ENCODE measurements at regions not wholly inside any gene's neighbourhood (a gene's known extent, or its start where the extent isn't known, plus 50 kb on each side); places are given as distances from the start of the nearest gene placed in this dataset.
A peak's percentile ranks its signal among the peaks of the same experiment; 100 is the strongest.

- H3K36me3 ChIP-seq (ENCODE audit: insufficient read depth, low read length), result no peaks in the 10 kb centered on the region
- H3K4me3 ChIP-seq (ENCODE audit: insufficient read depth, low read length), result no peak overlapping the region
- no peak for TF ChIP-seq CTCF (IDR thresholded peaks at IDR 0.05; ENCODE audit: extremely low read depth, low read depth, low read length)
- H3K9me3 ChIP-seq (ENCODE audit: low read depth, low read length), result no peaks in the 10 kb centered on the region
- H3K4me1 ChIP-seq (ENCODE audit: insufficient read depth, low read length), result no peaks in the 10 kb centered on the region
- H4K20me1 ChIP-seq (ENCODE audit: insufficient read depth, low read length), result no peaks in the 10 kb centered on the region
- H3K27ac ChIP-seq (ENCODE audit: low read depth, low read length), result no peak overlapping the region
- H3K27me3 ChIP-seq (ENCODE audit: insufficient read depth, low read length), result no peaks in the 10 kb centered on the region
- no peaks in the 10 kb centered on the region for H3K79me2 ChIP-seq (ENCODE audit: insufficient read depth, low read length)
- DNase-seq (ENCODE audit: insufficient read length, low spot score, missing footprints), result no peak
- no peak overlapping the region for H3K4me2 ChIP-seq (ENCODE audit: insufficient read depth, low read length)
- no peak overlapping the region for H2AFZ ChIP-seq (ENCODE audit: low read length)
These were observed 385.6 kb upstream of the OR4E1 start for GRCh38 chr14:22059201-22059600.

- Histone ChIP-seq H3K27me3 (ENCODE audit: insufficient read depth, low read length) (no peaks in the 10 kb centered on the region), H3K4me2 (ENCODE audit: insufficient read depth, low read length) (no peak overlapping the region), H3K9me3 (ENCODE audit: low read depth, low read length) (no peaks in the 10 kb centered on the region), H3K79me2 (ENCODE audit: insufficient read depth, low read length) (no peaks in the 10 kb centered on the region), H3K36me3 (ENCODE audit: insufficient read depth, low read length) (no peaks in the 10 kb centered on the region), H3K4me3 (ENCODE audit: insufficient read depth, low read length) (no peak overlapping the region), H3K27ac (ENCODE audit: low read depth, low read length) (no peak overlapping the region), H3K4me1 (ENCODE audit: insufficient read depth, low read length) (no peaks in the 10 kb centered on the region), H4K20me1 (ENCODE audit: insufficient read depth, low read length) (no peaks in the 10 kb centered on the region), H2AFZ (ENCODE audit: low read length) (no peak overlapping the region)
- no peak for TF ChIP-seq CTCF (IDR thresholded peaks at IDR 0.05; ENCODE audit: extremely low read depth, low read depth, low read length)
- DNase-seq (ENCODE audit: insufficient read length, low spot score, missing footprints), result peak; percentile 66
These were observed 379.2 kb upstream of the OR4E1 start for GRCh38 chr14:22052795-22053194.

- Histone ChIP-seq H3K36me3 (ENCODE audit: insufficient read depth, low read length) (no peaks in the 10 kb centered on the region), H3K79me2 (ENCODE audit: insufficient read depth, low read length) (no peaks in the 10 kb centered on the region), H3K4me1 (ENCODE audit: insufficient read depth, low read length) (no peaks in the 10 kb centered on the region), H3K27me3 (ENCODE audit: insufficient read depth, low read length) (no peaks in the 10 kb centered on the region), H3K9me3 (ENCODE audit: low read depth, low read length) (no peaks in the 10 kb centered on the region), H2AFZ (ENCODE audit: low read length) (no peak overlapping the region), H3K27ac (ENCODE audit: low read depth, low read length) (no peak overlapping the region), H4K20me1 (ENCODE audit: insufficient read depth, low read length) (no peaks in the 10 kb centered on the region), H3K4me2 (ENCODE audit: insufficient read depth, low read length) (no peak overlapping the region), H3K4me3 (ENCODE audit: insufficient read depth, low read length) (no peak overlapping the region)
- TF ChIP-seq CTCF (IDR thresholded peaks at IDR 0.05; ENCODE audit: extremely low read depth, low read depth, low read length), result no peak
- DNase-seq (ENCODE audit: insufficient read length, low spot score, missing footprints), result no peak
These were observed 373.5 kb upstream of the OR4E1 start for GRCh38 chr14:22047115-22047514.

GRCh38 chr14:22046063-22046462, 372.4 kb upstream of the OR4E1 start:
- H3K27me3 ChIP-seq (ENCODE audit: insufficient read depth, low read length), result no peaks in the 10 kb centered on the region
- H3K4me3 ChIP-seq (ENCODE audit: insufficient read depth, low read length), result no peak overlapping the region
- H3K27ac ChIP-seq (ENCODE audit: low read depth, low read length), result no peak overlapping the region
- TF ChIP-seq CTCF (IDR thresholded peaks at IDR 0.05; ENCODE audit: extremely low read depth, low read depth, low read length), result no peak
- no peaks in the 10 kb centered on the region for H3K79me2 ChIP-seq (ENCODE audit: insufficient read depth, low read length)
- DNase-seq (ENCODE audit: insufficient read length, low spot score, missing footprints), result no peak
- H2AFZ ChIP-seq (ENCODE audit: low read length), result no peak overlapping the region
- H4K20me1 ChIP-seq (ENCODE audit: insufficient read depth, low read length), result no peaks in the 10 kb centered on the region
- H3K4me2 ChIP-seq (ENCODE audit: insufficient read depth, low read length), result no peak overlapping the region
- H3K36me3 ChIP-seq (ENCODE audit: insufficient read depth, low read length), result no peaks in the 10 kb centered on the region
- H3K4me1 ChIP-seq (ENCODE audit: insufficient read depth, low read length), result no peaks in the 10 kb centered on the region
- no peaks in the 10 kb centered on the region for H3K9me3 ChIP-seq (ENCODE audit: low read depth, low read length)

Measured in osteoblast (primary cell).